H54 (cell line): ENCODE measurements at regions not wholly inside any gene's neighbourhood (a gene's known extent, or its start where the extent isn't known, plus 50 kb on each side); places are given as distances from the start of the nearest gene placed in this dataset.

Experiments
- DNase-seq: peaks from one replicate; pipeline ENCODE4 v3.0.0; 2011; ENCODE audit warnings: low spot score, mixed read lengths; ENCODE audit not compliant: insufficient read length
- FAIRE-seq: peaks from 3 replicates; lab custom pipeline; 2011; peaks lifted over from hg19 to GRCh38; lab: Jason Lieb, UNC
- POLR2A ChIP-seq: IDR thresholded peaks from 2 replicates; pipeline ENCODE4 v1.6.1; 2011; ENCODE audit warnings: low read depth, mild to moderate bottlenecking, low read length

DNA sequence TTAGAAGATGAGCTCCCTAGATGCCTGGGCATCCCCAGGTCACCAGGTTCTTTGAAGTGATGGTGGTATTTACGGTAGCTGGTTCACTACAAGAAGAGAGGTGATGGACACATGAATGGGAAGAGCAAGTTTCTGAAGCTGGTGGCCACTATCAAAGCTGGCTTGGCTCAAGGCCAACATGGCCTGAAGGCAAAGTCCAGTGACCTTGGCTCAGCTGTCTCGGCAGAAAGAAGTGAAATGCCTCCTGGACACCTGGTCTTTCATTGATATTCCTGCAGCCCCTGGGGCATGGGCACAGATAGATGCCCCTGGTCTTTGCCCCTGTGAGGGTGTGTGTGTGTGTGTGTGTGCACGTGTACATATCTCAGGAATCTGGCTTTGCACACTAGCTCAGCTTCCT lies 441.8 kb upstream of the TMPO start:
- DNase-seq (no peak), FAIRE-seq (no peak)
- TF ChIP-seq POLR2A, result no peak

DNA sequence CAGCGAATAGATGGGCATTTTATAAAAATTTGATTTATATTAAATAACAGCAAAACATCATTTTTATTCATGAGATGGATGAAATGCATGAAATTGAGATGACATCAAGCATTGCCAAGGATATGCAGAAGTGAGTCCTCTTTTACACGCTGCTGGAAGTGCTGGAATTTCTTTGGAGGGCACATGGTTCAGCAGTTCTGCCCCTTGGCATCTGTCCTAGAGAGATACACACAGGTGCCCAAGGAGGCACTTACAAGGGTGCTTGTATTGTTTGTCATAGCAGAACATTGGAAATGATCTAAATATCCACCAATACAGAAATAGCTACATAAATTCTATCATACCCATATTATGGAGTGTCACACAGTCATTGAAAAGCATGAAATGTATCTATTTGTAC lies 441.1 kb upstream of the TMPO start:
- DNase-seq, result no peak
- FAIRE-seq, result no peak
- no peak for TF ChIP-seq POLR2A

DNA sequence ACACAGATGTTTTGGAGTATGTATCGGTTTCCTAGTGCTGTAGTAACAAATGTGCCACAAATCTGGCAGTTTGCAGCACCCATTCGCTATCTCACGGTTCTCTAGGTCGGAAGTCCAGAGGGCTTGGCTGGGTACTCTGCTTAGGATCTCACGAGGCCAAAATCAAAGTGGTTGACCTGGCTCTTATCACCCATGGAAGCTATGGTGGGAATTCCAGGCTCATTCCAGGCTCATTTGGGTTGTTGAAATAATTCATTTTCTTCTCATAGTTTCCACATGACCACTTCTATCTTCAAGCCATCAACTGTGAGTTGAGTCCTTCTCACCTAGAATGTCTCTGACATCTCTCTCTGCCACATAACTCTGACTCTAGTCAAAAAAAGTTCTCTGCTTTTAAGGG lies 431.0 kb upstream of the TMPO start:
- TF ChIP-seq POLR2A, result no peak
- DNase-seq, result no peak
- FAIRE-seq, result no peak

DNA sequence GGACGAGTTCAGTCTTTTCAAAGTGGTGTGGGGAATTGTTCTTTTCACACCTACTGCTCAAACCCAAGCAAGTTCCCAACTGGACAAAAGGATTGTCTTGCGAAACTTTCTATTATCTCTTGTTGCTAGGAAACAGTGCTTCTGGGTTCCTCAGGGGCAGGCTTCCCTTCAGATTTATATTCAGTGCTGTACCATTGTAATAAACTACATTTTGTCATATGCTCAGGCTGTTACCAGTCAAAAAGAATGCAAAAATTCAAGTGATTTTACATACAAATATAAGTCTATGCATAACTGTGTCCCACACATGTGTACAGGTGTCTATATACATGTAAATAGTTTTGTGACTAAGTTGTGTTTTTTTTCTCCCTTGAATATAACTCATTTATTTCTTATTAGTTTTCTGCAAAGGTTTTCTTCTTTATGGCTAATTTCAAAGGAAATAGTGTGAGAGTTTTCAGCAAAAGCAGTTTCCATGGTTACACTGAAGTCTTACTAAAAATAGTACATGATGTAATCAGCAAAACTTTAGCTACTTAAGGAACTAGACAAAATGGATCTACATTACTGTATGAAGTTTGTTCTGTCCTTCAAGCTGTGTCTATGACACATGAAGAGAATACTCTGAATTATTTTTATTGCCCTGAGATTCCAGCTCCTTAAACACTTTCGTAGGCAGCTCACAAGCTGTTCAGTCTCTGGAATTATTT lies 430.2 kb upstream of the TMPO start:
- no peak for FAIRE-seq
- no peak for DNase-seq
- no peak for TF ChIP-seq POLR2A

DNA sequence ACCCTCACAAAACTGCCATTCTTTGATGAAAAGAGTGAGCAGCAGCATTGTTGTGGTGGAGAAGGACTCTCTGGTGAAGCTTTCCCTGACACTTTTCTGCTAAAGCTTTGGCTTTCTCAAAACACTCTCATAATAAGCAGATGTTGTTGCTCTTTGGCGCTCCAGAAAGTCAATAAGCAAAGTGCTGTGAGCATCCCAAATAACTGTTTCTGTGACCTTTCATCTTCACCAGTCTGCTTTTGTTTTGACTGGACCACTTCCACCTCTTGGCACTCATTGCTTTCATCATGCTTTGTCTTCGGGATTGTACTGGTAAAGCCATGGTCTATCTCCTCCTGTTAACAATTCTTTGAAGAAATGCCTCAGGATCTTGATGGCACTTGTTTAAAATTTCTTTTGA lies 424.7 kb upstream of the TMPO start:
- FAIRE-seq (no peak), DNase-seq (no peak)
- TF ChIP-seq POLR2A, result no peak

DNA sequence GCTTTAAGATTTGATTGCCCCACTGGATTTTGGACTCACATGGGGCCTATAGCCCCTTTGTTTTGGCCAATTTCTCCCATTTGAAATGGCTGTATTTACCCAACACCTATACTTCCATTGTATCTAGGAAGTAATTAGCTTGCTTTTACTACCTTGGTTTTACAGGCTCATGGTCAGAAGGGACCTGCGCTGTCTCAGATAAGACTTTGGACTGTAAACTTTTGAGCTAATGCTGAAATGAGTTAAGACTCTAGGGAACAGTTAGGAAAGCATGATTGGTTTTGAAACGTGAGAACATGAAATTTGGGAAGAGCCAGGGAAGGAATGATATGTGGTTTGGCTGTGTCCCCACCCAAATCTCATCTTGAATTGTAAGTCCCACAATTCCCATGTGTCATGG lies 419.0 kb upstream of the TMPO start:
- no peak for DNase-seq
- FAIRE-seq, result no peak
- no peak for TF ChIP-seq POLR2A

DNA sequence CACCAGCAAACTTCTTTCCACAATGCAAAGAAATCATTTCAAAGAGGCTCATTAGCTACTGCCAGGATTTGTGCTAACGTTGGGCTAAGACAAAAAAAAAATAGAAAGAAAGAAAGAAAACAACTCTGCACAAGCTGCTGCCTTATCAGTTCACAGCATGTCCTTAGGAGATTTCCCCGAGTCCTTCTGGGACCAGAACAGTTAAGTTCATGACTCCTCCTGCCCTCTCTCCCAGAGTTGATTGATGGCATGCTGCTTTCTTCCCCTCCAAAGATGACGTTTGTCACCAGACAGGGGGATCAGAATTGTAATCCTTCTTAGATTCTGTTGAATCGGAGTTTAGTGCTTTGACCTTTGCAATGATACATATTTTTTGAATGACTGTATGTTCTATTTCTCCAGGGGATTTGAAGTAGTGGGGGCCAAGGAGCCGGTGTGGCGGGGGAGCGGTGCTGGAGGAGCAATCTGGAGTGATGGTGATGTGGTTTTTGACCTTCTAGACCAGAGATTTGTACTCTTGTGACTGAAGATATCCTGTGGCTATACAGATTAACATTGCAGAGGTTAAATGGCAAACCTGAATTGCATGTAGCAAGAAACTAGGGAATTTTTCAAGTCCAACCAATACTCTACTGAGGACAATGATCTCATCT lies 409.2 kb upstream of the TMPO start:
- DNase-seq (no peak), FAIRE-seq (no peak)
- TF ChIP-seq POLR2A, result no peak

DNA sequence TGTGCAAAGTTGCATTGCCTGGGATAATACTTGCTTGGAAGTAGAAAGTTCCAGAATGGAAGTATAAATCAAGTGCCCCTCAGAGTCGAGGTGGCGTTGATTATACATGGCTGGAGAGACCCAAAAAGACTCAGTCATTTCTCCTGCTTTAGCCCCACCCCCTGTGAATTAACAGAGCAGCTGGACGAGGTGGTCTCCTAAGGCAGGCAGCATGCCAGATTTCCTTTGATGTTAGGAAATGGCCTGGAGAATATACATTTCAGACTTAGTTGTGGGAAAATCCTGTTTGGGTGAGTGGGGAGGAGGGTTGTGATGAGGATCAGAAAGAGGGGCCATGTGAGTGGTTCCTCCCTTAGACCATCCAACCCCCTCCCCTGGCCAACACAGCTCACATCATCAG lies 406.1 kb upstream of the TMPO start:
- DNase-seq (no peak), FAIRE-seq (no peak)
- TF ChIP-seq POLR2A, result no peak

DNA sequence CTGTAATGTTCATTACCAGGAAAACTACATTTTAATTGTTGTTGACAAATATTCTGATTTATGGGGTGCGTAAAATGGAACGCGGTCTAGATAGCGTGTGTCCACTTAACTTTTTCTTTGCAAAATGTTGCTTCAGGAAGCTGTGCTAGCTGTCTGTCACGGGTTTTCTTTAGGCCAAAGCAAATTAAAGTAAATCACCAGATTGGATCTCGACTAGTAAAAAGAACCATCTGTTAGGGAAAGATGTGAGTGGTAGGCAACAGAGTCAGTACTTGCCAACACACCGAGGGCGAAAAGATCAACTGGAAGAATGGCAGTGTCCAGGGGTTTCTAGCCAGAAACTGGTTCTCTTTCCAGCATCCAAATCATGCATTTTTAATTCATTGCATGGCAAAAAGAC lies 404.9 kb upstream of the TMPO start:
- FAIRE-seq, result no peak

DNA sequence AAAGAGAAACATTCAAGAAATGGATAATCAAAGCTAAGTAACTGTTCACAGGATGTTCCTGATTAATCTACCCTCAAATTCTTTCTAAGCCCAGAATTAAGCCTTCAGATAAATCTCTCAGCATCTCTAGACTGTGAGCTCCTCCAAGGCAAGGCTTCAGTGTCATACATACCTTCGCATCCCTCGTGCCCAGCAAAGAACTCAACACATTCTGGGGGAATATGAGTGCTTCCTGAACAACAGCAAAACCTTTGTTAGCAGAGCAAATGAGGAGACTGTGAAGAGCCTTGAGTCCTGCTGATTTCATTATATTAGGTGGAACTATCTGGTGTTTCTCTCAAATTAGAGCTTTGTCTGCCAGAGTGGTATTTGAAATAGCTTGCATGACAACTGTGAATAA lies 401.8 kb upstream of the TMPO start:
- FAIRE-seq (no peak), DNase-seq (no peak)
- TF ChIP-seq POLR2A, result no peak

More for the DNA sequence above, 404.9 kb upstream of the TMPO start:
- TF ChIP-seq POLR2A, result no peak
- DNase-seq, result no peak

DNA sequence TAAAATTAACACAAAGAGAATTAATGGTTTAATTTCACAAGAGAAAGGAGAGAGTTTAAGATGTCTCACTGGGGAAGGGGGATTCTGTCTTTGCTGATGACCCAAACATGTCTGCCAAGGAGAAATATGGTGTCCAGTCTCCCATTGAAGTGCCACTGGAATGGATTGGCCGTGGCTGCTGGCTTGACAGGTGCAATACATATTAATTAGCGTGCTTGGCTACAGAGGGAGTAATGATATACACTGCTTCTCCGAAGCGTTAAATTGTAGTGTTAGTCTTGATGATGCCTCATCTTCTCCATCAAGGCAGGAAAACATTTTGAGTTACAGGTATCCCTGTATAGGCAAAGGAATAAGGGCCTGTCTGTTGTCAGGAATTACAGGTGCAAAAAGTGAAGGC lies 393.4 kb upstream of the TMPO start:
- TF ChIP-seq POLR2A, result no peak
- FAIRE-seq, result no peak
- no peak for DNase-seq

DNA sequence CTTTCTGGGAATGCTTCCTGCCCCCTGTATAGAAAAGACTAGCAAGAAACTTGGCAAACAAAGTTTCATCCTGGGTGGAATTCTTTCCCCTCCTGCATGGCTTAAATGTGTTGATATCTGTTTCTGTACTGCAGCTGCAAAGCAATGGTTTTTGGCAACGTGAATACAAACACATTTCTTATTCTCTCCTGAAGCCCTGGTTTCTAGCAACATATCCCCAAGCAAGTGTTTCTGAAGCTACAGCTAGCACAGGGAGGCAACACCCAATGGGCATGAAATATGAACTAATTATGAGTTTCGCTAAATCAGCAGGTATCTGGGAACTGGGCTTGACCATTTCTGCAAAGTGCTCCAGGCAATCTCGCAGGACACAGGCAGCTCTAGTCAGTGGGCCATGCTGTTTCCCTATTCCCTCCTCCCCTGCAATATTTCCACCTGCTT lies 392.3 kb upstream of the TMPO start:
- TF ChIP-seq POLR2A, result no peak
- no peak for FAIRE-seq
- no peak for DNase-seq

DNA sequence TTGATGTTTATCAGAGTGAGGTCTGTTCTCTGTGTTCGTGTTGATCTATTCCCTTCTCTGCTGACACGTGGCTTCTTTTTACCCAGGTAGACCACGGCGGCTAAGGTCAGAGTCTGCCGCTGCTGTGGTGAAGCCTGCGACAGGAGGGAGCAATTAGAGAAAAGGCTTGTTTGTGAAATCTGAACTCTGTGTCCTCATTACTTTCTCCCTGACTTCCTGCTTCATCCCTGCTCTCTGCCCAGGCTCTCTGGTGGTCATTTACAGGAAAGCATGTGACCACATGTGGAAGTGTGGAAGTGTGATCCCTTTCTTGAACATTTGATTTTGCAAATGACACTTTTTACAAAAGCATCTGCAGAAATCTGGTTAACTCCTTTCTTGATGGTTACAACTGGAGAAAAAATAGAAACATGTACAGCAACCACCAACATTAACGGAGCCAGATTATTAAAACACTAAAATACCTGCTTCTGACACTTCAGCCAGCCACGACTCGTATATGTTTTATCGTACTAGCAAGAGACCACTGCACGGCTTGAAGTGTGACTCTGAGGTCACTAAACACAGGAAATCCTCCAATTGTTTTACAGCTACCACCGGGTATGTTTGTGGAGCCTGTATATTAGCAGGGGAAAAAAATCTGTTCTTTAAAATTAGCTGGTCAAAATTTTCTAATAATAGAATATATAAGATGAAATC lies 388.6 kb upstream of the TMPO start:
- no peak for TF ChIP-seq POLR2A
- no peak for DNase-seq

DNA sequence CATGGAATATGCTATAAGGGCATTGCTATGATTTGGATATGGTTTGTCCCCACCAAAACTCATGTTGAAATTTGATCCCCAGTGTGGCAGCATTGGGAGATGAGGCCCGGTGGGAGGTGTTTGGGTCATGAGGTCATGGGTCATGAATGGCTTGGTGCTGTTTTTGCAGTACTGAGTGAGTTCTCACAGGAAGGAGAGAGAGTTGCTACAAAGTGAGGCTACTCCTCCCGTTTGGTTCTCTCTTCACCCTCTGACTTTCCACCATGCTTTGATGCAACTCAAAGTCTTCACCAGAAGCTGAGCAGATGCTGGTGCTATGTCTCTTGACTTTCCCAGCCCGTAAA lies 388.1 kb upstream of the TMPO start:
- DNase-seq (no peak), FAIRE-seq (no peak)
- TF ChIP-seq POLR2A, result no peak

More for the DNA sequence above, 388.6 kb upstream of the TMPO start:
- no peak for FAIRE-seq
